GM19452 (cell line): ENCODE measurements at regions not wholly inside any gene's neighbourhood (a gene's known extent, or its start where the extent isn't known, plus 50 kb on each side); places are given as distances from the start of the nearest gene placed in this dataset.
A peak's percentile ranks its signal among the peaks of the same experiment; 100 is the strongest.

Experiments
- ATAC-seq: cut with Tn5 transposase; IDR thresholded peaks from one replicate; pipeline ENCODE4 v1.9.1; 2021; ENCODE audit not compliant: unreplicated experiment

DNA sequence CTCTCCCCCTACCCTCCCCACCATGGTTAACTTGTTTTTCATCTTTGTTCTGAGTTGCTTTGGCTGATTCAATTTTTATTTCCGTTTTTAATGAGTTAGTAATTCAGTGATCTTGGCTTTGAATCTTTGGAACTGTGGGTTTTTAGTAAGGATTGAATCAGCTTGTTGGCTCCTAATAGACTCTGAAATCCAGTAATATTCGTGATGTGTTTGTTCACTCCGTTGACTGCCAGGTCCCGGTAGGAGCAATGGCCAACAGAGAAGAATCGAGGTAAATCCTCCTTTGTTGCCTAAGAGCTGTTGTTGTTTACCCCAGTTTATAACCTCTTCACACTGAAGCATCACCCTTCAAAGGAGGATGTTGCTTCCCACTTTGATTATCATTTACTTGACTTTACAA is 92.7 kb downstream of the PCSK1 start:
- no peak for ATAC-seq

DNA sequence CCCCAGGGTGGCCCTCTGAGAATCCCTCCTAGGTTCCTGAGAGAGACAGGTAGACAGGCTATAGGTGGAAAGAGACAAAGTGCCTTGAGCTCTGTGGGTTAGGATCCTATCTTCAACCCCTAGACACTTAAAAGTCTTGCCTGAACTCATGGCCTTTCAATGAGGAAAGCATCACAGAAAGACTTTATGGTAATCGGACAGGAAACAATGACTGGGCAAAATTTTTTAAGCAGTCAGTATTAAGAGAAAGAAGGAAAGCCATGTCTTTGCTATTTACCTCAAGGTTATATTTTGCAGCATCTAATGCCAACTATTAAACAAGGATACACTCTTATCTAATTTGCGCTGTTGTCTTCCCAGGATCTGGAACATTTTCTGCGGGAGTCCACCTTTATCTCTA is 93.2 kb downstream of the PCSK1 start:
- no peak for ATAC-seq

DNA sequence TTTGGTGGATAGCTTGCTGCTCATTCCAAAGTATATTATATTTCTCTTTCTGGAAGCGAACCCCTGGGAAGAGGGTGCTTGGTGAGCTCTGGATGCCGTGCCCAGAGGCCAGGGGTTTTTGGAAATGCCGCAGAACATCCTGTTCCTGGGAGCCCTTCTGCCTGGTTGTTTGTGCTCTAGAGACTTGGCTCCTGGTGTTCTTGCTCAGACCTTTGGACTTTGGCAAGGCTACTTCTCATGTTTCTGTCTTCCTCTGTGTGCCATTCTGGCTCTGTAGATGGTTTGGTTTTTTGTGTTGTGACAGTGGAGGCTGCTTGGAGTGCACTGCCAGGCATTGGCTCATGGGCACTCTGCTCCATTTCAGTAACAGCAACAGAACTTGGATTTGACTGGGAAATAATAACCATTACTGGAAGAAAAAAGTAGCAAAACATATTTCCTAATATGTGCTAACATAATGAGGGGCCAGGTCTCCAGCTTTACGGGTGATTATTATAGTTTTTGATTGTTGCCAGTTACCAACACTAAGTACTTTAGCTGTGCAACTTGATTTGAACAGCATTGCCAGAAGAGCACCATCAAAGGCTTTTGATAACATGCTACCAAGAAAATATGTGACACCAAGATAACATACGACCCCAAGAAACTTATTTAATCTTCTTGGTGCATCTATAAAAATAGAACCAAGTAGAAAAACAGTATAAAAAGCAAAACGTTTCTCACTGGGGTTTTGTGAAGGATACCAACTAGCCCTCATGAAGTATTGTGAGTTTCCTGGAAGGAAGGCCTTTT is 94.2 kb downstream of the PCSK1 start:
- ATAC-seq, result no peak

DNA sequence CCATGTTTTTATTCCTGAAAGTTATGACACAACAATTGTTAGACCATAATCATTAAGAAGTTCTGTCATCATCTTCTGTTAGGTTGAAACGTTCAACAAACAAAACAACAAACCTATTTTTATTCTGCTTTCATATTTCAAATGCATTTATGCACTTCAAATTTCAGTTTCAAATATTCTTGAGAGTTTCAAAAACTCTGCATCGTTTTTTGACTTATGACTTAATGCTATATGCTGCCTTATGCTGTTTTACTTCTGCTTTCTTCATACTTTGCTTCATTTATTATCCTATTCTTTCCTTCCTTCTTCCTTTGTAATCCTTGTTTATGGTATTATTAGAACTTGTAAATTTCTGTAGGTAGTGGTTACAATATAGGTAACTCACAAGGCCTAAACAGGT is 95.0 kb downstream of the PCSK1 start:
- ATAC-seq, result peak; percentile 41

DNA sequence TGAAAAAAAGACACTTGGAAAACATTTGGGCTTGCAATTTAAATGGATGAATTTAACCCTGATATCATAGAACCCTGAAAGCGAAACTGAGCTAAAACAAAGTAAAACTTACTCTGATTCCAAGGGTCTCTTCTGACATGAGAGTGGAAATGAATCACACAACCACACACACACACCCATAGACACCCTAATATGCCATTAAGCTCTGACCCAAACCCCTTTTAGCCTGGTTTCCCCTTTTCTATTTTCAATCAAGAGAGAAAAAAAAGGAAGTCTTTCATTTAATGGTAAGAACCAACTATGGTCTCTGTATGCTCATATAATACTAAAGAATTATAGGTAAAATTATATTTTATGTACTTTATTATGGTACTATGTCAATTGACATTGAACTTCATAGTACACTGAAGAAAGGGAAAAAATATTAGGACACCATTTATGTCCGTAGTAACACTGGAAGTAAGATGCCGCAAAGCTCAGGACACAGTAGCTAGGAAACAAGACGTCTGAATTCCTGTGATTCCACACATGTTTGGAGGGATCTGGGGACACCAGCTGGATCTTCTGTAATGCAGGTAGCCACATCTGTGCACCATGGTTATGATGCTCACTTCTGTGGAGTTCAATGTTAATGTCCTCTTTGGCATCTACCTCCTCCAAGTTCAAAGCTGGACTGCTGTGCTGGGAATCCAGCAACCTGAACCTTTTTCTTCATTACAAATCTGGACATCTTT is 95.8 kb downstream of the PCSK1 start:
- ATAC-seq, result no peak

DNA sequence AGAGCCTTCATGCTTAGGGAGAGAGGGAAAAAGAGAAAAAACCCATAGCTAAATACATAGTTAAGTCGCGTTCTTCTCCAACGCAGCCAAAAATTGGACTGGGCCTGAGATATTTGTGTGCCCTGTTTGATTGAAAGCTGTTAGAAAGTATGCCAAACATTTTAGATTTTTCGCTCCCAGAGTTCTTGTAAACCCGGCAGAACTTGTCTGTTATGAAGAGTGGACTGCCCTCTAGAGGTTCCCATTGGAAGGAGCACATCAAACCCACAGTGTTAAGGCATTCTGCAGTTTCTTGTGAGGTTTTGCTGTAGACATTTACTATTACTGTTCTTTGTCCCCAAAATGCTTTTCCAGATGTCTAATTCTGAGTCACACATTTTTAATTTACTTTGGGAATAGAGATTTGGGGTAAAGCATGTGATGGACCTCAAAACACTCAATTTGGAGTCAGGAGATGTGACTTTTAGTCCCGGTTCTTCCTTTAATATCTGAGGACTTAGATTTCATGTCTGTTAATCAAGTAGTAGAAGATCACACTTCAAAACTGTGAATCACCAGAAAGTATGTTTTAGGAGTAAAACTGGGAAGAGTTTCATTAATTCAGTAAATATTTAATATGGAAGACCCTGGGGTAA is 96.6 kb downstream of the PCSK1 start:
- peak; percentile 64 for ATAC-seq

DNA sequence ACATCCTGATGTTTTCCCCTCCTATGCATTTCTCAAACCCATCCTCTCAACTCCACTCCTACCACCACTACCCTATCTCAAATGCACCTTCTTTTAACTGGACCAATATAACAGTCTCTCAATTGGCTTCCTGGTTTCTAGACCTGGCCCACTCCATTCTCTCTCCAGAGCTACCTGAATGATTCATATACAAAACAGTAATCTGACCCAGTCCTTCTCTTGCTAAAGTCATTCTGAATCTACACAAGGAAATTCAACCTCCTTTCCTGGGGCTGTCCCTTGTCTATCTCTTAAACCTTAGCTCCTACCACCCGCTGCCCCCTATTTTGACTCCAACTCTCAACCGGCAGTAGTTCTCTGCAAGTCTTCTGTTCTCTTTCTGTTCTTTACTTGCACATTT is 97.2 kb downstream of the PCSK1 start:
- no peak for ATAC-seq

DNA sequence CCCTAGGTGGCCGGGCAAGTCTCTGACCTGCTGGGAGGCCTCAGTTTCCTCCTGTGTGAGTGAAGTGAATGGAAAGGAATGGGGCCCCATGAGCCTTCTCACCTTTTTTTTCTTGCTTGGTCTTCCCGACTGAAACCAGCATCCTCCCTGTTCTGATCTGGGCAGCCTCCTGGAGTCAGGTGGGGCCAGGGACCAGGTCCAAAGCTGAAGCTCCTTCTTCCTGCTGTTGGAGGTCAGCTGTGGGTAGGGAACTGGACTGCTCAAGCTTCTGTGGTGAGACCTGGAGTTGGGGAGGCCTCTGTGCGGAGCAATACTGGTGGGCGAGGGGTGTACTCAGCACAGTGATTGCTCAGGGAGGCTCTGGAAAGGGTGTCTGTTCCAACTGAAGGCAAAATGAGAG is 99.7 kb downstream of the PCSK1 start:
- no peak for ATAC-seq

DNA sequence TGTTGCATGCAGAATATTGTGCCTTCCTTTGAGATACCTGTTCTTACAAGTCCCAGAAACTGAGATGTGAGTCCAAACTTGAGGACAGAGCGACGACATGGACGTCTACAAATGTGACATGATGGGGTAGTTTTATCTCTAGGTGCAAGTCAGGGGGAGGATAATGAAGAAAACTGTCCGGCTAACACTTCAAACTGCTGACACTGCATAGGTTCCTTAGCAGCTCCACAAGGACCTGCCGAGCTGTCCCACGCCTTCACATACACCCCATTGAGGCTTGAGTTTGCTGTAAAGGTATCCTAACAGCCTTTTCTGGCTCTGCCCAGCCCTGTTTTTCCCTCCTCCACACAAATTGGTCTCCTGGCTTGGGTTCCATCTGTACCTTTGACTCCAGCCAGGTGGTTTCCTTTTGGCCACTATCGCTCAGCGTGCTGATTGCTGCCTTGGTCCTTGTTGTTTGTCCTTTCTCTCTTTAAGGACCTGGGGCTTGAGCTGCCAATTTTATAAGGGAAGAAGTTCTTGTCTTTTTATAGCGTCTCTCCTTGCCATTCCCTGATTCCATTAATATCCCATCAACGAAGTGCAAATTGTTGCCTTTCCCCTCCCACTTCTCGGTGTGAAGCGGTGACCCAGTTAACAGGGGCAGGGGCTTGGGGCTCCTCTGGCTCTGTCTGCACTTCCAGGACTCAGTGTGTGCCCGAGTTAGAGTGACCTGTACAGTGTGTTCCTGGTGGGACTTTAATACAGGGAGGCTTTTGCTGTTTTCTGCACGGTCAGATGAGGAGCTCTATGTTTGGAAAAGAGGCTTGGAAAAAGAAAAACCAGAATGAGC is 100.3 kb downstream of the PCSK1 start:
- ATAC-seq, result no peak

DNA sequence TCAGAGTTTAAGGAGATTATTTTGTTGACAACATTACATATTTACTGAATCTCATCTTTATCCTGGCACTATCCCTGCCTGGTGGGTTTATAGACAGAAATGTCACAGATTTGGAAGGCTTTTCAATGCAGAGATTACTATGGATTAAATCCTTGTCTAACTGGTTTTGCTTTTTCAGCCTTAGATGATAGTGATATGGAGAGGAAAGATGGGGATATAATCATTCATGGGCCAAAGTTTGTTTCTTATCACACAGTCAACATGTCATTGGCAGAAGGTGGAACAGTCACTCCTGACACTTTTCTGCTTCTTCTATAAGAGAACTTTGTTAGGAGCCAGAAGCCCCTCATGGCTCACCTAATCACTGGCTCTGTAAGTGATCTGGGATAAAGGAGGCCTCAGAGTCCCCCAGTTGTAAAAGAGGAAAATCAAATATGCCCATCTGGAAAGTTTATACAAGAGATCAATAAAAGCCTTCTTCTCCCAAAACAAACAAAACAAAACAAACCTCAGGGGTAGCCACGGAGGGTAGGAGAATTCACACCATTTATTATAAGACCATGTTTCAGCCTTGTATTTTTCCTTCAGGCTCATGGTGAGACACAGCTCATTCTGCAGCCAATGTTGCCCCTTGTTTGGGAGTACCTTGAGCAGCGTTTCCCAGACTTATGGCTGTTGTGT is 101.2 kb downstream of the PCSK1 start:
- ATAC-seq, result no peak

DNA sequence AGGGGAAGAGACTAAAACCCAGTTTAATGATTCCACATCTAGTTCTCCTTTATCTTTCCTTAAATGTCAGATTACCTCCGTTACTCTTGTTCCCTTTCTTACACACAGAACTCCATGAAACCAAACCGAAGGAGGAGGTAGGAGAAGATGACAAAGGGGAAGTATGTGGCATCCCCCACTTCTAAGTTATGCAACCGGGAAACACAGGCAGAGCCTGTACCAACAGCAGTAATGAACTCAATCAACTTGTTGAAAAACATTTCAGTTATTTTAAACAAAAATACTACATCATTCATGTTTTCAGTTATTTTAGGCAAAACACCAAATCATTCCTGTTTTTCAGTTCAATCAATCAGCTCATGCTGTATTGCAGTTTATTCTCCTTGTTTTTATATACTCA is 101.8 kb downstream of the PCSK1 start:
- no peak for ATAC-seq

DNA sequence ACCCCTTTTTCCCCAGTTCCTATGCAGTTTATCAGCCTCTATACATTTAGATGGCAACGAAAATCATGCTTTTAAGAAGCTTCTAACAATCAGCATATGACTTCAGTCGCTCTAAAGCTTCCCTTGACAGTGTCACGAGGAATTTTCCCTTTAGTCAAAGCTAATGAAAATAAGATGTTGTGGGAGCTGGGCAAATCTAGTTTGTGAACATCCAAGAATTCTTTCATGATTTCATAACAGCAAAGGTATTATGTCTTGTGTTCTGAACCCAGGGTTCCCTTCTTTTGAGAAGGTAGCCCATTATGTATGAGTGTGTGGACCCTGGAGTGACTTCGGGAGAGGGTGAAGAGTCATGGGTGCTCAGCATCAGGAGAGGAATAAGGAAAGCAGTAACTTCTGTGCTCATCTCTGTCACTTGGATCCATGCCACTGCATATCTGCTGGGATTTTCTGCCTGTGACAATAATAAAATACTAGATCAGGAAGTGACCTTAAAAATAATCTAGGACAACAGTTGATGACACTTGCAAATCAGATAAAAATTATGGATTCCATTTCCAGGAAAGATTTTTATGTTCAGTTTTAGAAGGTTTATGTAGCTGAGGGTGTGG is 102.4 kb downstream of the PCSK1 start:
- ATAC-seq, result no peak

DNA sequence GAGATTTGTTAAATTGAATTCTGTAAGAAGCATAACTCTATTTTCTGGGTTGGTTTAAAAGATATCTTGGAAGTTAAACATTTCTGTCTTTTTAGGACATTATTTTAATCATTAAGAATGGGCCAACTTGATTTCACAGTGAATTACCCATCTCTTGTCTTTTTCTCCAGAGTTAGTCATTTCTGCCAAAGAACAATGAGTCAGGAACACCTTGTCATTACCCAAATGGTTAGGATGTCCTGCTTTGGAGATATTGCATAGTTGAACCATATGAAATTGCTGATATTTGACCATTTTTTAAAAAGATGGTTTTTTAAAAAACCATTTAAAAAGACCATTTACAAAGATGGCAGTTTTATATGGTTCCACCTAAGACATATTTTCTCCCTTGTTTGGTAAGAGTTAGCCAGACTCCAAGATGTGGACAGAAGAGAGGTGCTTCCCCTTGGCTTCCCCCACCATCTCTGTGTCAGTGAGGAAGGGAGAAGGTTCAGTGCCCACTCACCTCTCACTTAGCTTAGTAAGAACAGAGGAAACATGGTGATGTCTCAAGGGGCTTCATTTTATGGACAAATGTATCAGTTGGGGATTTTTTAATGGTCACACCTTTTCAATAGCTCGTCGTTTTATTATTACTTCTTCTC is 103.0 kb downstream of the PCSK1 start:
- no peak for ATAC-seq

DNA sequence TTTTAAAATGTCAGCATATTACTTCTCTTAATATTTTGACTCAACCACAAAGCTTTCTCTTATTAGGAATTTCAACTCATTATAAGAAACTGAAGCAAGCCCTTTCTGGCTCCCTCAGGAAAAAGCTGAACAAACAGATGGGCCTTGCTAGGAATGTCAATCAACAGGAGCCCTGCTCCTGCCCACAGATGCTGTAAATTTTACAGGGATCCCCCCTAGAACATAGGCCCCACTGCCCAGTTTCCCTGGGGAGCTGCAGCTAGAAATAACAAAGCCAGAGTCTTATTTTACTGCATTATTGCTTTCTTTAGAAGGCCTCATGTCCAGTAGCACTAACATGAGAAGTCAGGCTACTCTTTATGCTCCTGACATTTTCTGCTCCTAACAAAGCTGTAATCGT is 103.8 kb downstream of the PCSK1 start:
- no peak for ATAC-seq

DNA sequence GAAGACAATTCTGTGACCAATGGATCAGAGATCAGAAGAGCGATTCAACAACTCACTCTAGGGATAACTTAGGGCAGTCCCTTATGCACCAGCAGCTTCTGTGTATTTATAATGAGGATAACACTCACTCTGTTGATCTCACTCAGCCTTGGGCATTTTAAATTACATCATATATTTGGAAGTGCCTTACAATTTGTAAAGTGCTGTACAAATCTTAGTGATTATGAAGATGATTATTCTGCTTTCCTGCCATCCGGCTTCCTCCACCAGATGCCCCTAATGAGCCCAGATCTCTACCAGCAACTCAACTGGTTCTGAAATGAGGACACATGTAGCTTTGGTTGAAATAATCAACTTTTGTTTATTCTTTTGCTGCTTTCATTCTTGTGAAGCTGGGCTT is 105.3 kb downstream of the PCSK1 start:
- no peak for ATAC-seq

DNA sequence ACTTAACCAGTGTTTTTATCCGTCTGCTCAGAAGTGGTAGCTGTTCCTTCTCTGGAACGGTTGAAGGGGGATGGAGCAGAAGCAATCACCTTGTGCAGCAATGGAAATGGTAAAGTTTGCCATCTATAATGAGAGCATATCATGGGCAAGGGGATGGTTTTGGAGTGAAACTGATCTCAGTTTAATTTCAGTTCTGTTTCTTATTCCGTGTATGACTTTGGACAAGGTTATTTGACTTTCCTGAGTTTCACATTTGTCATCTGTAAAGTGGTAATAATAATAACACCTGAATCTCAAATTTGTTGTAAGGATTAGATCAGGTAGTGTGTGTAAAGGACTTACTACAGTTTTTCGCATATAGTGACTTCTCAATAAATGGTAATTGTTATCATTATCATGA is 106.1 kb downstream of the PCSK1 start:
- peak; percentile 85 for ATAC-seq

DNA sequence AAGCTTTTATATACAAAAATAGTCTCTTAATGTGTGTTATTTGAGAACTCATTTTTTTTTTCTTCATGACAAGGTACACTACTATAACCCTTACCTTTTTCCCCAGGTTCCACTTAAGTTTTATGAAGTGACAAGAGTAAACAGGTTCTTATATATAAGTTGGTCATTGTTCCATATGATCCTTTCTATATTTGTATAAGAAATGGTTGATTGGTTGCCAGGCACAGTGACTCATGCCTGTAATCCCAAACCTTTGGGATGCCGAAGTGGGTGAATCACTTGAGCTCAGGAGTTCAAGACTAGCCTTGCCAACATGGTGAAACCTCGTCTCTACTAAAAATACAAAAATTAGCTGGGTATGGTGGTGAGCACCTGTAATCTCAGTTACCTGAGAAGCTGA is 108.3 kb downstream of the PCSK1 start:
- ATAC-seq, result no peak

DNA sequence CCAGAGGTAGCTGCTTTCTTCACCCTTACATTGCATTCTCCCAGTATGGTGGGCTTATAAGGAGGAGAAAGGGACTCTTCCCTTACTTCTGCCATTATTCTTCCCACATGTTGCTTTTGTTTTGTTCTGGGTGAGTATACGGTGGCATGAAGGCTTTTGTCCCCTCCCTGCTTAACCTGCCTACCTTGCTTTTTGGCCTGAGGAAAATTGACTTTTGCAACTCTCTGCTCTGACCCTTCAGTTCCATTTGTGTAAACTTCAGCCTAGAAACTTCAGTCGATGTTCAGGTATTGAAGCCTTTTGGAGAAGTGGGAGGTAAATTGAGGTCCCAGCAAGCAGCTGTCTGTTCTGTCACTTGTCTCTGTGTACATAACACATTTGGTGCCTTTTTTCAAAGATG is 110.2 kb downstream of the PCSK1 start:
- no peak for ATAC-seq

DNA sequence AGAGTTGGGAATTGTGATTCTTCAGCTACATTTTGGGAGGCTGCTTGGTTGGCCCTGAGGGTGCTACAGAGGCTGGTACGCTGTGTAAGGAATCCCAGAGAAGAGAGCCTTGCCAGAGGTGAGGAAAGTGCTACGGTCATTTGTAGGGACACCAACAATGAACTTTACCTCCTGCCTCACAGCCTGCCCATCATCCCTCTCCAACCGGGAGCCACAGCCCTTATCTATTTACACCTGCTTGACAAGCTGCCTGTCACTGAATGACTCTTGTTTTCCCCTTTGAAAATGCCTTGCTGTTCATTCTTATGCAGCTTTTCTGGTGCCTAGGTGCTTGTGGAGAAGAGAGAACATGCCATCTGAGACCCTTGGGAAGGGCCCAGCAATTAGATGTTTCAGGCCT is 110.8 kb downstream of the PCSK1 start:
- no peak for ATAC-seq

DNA sequence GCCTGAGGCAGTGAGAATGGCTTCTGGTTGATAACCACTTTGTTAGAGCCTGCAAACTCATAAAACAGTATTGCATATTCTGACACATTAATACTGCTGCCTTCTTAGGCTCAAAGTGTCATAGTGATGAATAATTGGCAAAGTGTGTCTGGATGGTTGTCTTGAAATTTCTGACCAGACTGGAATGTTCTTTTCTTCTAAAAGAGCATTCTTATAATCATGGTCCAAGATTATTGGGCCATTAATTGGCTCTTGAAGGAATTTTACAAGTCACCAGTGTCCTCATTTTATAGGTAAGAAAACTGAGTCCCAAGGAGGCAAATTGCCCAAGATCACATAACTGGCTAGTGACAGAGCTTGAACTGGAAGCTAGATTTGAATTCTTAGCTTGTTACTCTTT is 111.7 kb downstream of the PCSK1 start:
- ATAC-seq, result no peak
